Omental fat pad (tissue), 3 donors: ENCODE measurements at regions not wholly inside any gene's neighbourhood (a gene's known extent, or its start where the extent isn't known, plus 50 kb on each side); places are given as distances from the start of the nearest gene placed in this dataset.
"Not testable (repeated sequence)": the region's sequence is repeated elsewhere in the genome, so short reads cannot be mapped to it uniquely, and the experiment has no call there.

ENCODE experiments used
- ATAC-seq: fragments of 150-250 bp; one replicate; pipeline ENCODE4 v1.9.1; 2016; ENCODE audit warnings: mild to moderate bottlenecking, moderate library complexity; ENCODE audit not compliant: low FRiP score
- DNase-seq: peaks from one replicate; pipeline ENCODE4 v3.0.0-alpha.2; 2019; ENCODE audit warnings: low spot score
- TF ChIP-seq, protein P1 (sequence below), 3 donors: fragments of 450-650 bp; IDR thresholded peaks; one replicate each; pipeline ENCODE4 v1.5.1; 2016 to 2017; ENCODE audit warnings: antibody characterized with exemption in 3 of 3, mild to moderate bottlenecking in 3 of 3, moderate library complexity in 2 of 3

DNA sequence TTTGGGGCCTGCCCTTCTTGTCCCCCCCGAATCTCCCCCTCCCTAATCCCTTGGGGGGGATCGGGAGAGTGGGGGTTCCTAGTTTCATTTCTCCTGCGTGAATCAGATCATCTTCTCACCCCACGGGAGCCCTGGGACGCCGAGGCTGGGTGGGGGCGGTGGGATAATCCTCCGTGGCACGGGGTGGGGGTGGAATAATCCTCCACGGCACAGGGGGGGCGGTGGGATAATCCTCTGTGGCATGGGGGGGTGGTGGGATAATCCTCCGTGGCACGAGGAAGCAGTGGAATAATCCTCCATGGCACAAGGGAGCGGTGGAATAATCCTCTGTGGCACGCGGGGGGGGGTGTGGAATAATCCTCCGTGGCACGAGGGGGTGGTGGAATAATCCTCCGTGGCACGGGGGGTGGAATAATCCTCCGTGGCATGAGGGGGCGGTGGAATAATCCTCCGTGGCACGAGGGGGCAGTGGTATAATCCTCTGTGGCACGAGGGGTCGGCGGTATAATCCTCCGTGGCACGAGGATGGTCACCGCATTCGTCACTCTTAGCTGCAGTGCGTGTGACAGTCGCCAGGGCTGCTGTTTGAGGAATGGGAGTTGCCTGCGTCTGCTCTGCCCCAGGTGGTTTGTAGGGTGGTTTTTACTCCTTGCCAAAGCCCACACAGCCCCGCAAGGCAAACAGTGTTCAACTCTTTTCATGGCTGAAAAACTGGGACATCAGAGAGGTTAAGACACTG lies 156.9 kb downstream of the LAT start:
- TF ChIP-seq, protein P1, sequence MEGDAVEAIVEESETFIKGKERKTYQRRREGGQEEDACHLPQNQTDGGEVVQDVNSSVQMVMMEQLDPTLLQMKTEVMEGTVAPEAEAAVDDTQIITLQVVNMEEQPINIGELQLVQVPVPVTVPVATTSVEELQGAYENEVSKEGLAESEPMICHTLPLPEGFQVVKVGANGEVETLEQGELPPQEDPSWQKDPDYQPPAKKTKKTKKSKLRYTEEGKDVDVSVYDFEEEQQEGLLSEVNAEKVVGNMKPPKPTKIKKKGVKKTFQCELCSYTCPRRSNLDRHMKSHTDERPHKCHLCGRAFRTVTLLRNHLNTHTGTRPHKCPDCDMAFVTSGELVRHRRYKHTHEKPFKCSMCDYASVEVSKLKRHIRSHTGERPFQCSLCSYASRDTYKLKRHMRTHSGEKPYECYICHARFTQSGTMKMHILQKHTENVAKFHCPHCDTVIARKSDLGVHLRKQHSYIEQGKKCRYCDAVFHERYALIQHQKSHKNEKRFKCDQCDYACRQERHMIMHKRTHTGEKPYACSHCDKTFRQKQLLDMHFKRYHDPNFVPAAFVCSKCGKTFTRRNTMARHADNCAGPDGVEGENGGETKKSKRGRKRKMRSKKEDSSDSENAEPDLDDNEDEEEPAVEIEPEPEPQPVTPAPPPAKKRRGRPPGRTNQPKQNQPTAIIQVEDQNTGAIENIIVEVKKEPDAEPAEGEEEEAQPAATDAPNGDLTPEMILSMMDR (IDR thresholded peaks at IDR 0.05) = no peak
- no peak for ATAC-seq
- DNase-seq = peak; percentile 17

- DNase-seq = peak; percentile 17
- ATAC-seq = not testable (repeated sequence)
Measured at GRCh38 chr16:29141121-29141520, 156.3 kb downstream of the LAT start.

DNA sequence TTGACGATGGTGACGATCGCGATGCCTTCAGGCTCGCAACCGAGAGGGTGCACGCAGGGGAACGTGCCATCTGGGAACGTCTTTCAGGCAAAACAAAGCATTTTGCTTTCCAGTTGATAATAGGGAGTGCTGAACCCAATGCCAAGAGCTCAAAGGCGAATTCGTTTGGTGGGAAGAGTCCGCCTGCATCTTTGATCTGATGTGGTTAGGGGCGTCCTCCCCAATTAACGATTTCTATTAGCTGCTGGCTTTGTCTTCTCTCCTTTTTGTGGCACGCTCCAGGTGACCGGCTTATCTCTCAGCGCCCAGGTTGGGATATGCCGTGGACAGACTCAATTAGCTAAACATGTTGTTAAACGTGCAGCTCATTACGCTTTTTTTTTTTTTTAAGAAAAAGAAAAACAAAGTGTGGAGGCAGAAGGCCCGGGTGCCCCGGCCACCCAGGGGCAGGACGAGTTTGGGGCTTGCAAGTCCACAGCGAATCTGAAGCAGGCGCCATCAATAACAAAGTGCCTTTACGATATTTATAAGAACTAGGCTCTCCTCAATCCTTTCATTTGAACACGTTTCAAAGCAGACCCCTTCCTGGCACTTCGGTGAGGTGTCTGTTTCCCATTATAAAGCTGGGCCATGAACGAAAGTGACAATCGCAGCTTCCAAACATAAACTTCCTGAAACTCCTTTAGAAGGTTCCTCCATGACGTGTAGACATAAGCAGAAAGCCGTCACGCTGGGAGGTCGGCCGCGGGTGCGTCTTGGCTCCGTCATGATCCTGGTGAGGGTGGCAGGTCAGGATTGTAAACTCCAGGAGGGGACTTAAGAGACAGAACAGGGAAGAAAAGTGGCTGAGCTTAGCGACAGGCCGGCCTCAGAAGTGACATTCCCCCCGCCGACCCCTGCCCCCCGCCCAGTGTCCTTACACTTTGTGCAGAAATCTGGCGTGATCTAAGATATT lies 155.3 kb downstream of the LAT start:
- ATAC-seq = not testable (repeated sequence)
- peak; percentile 21 for DNase-seq

- ATAC-seq (peak; percentile 3), DNase-seq (no peak)
- TF ChIP-seq, protein P1 (IDR thresholded peaks at IDR 0.05) = no peak
Measured at GRCh38 chr16:29139261-29139802, 154.5 kb downstream of the LAT start.

DNA sequence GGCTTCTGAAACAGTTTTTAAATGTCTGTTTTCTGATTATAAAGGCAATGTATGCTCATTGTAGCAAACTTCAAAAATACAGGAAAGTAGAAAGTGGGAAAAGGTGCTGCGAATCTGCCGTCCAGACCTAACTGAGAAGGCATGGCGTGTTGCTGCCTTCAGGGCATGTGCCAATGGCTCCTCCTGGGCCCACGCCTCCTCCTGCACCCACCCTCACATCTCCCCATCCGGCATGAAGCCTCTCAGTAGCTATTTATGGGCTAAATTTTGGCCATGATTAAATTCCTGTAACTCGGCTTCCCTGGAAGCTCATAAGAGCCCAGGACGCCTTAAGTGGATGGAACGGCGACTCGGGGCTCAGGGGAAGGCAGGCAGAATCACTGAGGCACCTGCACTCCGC lies 153.8 kb downstream of the LAT start:
- not testable (repeated sequence) for DNase-seq, ATAC-seq

- not testable (repeated sequence) for ATAC-seq, DNase-seq
Measured at GRCh38 chr16:29137894-29138662, 153.2 kb downstream of the LAT start.

DNA sequence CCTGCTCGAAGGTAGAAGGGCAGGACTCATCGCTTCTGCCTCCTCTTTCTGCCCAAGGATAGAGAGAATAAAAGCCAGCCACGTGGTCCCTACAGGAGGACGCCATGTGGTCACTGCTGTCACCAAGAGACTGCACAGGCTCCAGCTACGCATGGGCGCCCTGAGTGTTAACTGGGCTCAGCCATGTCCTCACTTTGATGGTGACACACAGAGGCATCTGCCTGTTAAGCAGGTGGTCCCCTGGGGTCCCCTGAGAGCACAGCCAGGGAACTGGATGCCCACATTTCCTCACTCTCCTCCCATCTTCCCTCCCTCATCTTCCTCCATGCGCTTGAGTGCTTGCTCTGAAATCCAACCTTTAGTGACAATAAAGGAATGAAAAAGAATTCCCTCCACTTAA lies 152.6 kb downstream of the LAT start:
- not testable (repeated sequence) for ATAC-seq, DNase-seq

GRCh38 chr16:29136916-29137315 lies 152.1 kb downstream of the LAT start:
- ATAC-seq, DNase-seq: not testable (repeated sequence)

DNA sequence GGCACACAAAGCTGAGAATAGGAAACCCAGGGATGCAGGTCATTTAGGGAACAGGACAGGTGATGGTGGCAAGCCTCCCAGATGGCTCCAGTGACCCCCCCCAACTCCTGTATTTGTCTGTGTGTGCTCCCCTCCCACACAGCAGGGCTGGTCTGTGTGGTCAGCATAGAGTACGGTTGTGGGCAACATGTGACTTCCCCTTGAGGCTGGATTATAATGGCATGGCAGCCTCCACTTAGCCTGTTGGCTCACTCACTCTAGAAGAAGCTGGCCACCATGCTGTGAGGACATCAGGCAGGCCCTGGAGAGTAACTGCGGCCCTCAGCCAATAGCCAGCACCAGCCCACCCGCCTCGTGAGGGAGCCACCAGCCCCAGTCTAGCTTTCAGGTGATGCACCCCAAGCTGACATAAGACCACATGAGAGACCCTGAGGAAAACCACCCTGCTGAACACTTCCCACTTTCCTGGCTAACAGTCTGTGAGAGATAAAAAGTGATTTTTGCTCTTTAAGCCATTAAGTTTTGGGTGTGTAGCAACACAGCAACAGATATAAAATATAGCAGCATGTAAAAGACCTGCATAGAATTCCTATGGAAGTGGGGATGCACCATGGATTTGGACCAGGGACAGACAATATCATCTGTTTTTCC lies 151.3 kb downstream of the LAT start:
- DNase-seq, ATAC-seq: not testable (repeated sequence)

DNA sequence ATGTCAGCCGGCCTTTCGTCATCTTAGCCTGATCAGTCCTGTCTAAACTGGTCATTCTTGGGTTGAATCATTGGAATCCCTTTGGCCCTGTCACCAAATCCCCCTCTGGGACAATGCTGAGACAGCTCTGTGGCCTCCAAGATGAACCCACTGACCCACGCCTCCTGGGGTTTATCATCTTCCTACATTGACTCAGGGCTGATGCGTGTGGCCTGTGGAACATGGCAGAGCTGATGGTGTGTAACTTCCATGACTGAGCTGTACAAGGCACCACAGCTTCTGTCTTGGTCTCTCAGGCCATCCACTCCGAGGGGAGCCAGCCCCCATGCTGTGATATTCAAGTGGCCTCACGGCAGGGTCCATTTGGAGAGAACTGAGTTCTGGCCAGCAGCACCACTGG lies 150.2 kb downstream of the LAT start:
- not testable (repeated sequence) for DNase-seq, ATAC-seq

GRCh38 chr16:29133681-29134430 lies 149.0 kb downstream of the LAT start:
- ATAC-seq, DNase-seq: not testable (repeated sequence)

DNA sequence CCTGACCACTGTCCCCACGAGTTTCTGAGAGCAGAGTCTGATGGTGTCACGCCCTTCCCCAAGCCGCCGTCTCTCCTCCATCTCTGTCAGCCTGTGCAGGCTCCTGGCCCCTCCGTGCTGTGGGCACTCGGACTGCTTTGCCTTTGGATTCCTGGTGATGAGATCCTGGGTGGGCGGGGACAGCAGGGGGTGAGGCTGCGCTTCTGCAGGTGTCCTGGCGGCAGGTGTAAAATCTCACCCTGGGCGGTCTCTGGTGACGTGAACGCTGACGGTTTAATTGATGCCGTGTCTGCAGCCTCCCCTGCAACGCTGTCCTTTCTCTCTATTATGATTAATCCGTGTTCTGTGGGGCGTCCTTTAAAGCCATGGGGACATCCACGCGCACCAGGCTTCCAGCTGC lies 148.0 kb downstream of the LAT start:
- not testable (repeated sequence) for DNase-seq, ATAC-seq

GRCh38 chr16:29132444-29132843 lies 147.6 kb downstream of the LAT start:
- not testable (repeated sequence) for ATAC-seq, DNase-seq

DNA sequence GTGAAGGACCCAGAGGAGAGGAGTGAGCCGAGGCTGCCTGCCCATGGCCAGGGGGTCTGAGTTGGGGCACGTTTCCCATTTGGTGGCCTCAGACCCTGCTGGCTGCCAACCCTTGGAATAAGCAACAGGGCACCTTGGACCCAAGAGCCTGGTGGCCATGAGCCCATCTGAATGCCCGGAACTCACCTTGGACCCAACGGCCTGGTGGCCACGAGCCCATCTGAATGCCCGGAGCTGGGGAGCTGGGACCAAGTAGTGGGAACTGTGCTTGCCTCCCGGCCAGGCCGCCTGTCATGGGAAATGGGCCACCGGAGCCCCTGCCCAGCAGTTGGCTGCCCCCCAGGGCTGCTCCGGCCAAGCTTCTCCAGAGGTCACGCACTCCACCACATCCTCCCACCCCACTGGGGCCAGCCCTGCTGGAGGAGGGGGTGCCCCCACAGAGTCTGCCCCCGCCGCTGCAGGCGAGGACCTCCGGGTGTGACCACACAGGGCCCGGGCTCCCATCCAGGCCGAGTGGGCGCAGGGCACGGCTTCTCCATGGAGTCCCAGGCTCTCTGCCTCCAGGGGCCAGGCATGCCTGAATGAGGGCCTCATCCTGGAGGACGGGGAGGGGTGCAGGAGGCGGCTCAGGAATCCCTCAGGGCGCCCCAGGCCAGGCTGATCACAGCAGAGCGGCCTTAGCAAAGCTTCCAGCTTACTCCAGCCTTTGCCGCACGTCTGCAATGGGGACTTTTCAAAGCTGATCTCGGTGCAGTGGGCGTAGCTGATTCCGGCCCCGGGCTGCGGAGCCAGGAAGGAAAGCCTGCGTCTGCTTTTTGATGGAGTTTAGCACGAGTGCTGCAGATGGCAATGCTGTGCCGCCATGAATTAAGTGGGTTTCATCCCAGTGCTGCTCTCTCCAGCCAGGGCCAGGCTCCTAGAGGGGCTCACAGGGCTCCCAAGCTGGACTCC lies 146.3 kb downstream of the LAT start:
- DNase-seq = not testable (repeated sequence)
- peak; percentile 50 for ATAC-seq
